ENCODE measurements at regions not wholly inside any gene's neighbourhood (a gene's known extent, or its start where the extent isn't known, plus 50 kb on each side); places are given as distances from the start of the nearest gene placed in this dataset.

DNA sequence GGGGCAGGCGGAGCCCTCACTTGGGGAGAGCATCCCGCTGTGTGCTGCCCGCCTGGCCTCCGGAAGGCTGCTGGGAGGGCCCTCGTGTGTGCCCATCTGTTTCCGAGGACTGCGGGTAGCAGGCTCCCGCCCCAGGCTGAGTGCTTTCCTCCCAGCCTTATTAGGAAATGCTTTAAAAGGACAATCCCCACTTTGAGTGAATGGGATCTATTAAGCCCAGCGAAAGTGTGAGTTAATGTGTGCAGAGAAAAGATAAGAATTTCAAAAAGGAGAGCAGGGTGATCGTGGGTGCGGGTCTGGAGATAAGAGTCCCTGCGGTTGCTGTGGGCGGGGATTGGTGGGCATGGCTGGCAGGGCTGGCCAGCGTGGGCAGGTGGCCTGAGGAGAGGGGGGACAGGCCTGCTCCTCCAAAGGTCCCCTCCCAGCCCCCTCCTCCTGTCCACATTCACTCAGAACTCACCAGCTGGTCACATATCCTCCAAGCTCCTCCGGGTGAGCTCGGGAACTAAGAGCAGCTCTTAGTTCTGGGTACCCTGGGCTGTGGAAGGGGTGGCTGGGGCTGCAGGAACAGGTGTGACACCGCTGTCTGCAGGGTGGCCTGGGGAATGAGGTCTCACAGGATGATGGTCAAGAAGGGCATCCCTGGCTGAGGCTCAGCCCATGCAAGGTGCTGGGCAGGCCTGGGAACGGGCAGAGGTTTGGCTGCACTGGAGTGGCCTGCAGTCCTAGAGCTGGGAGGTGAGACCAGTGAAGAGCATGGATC lies 1260.3 kb downstream of the BRD1 start:
- Mint-ChIP-seq H3K4me1 (ENCODE audit: low read depth) (peaks cover 3% of the 10 kb centered on the region), H3K4me3 (no peak overlapping the region), H3K27me3 (ENCODE audit: low read depth) (peaks cover 9% of the 10 kb centered on the region), H3K9me3 (peaks cover 20% of the 10 kb centered on the region), H3K36me3 (ENCODE audit: insufficient read depth) (no peaks in the 10 kb centered on the region)
- DNase-seq (no peak), ATAC-seq (no peak)

GRCh38 chr22:48566741-48567140 lies 1260.9 kb downstream of the BRD1 start:
- DNase-seq (no peak), ATAC-seq (no peak)
- Mint-ChIP-seq H3K36me3 (ENCODE audit: insufficient read depth) (no peaks in the 10 kb centered on the region), H3K4me1 (ENCODE audit: low read depth) (peaks cover 3% of the 10 kb centered on the region), H3K9me3 (peaks cover 16% of the 10 kb centered on the region), H3K4me3 (no peak overlapping the region), H3K27me3 (ENCODE audit: low read depth) (peaks cover 8% of the 10 kb centered on the region)

- ATAC-seq = no peak
- H3K9me3 Mint-ChIP-seq = peaks cover 12% of the 10 kb centered on the region
- H3K36me3 Mint-ChIP-seq (ENCODE audit: insufficient read depth) = no peaks in the 10 kb centered on the region
- peaks cover 3% of the 10 kb centered on the region for H3K4me1 Mint-ChIP-seq (ENCODE audit: low read depth)
- no peak overlapping the region for H3K4me3 Mint-ChIP-seq
- peaks cover 8% of the 10 kb centered on the region for H3K27me3 Mint-ChIP-seq (ENCODE audit: low read depth)
- no peak for DNase-seq
These were observed 1261.7 kb downstream of the BRD1 start for GRCh38 chr22:48565901-48566501.

DNA sequence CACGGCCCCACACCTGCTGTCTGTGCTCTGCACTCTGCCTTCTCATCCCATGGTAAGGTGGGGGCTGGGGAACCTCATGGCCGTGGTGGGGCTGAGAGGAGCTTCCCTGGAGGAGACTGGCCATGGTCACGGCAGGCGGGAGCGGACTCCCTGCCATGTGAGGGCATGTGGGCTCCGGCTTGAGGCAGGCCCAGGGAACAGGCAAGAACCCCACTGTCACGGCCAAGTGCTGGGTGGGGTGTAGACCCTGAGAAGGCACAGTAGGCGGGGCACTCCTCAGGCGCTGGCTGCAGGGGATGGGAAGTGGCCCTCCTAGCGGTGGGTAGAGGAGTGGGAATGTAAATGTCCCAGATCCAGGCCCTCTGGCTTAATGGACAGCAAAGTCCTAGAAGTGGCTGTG lies 1262.7 kb downstream of the BRD1 start:
- H3K9me3 Mint-ChIP-seq = peaks cover 2% of the 10 kb centered on the region
- ATAC-seq (no peak), DNase-seq (no peak)
- H3K36me3 Mint-ChIP-seq (ENCODE audit: insufficient read depth) = no peaks in the 10 kb centered on the region
- peaks cover 8% of the 10 kb centered on the region for H3K27me3 Mint-ChIP-seq (ENCODE audit: low read depth)
- no peak overlapping the region for H3K4me3 Mint-ChIP-seq
- peaks cover 3% of the 10 kb centered on the region for H3K4me1 Mint-ChIP-seq (ENCODE audit: low read depth)

DNA sequence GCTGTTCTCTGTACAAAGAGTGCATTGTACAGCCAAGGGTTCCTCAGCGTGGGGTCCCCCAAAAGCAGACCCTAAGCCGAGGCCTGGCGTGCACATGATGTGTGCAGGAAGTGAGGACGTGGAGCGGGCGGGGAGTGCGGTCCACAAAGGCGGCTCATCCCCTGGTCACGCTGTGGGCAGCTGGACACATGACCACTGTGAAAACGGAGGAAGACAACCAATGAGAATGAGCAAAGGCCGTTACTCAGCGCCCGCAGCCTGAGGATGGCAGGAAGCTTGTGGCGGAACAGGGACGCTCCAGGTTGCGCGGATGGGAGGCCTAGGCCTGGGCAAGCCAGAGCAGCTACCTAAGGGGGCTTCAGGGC lies 1263.7 kb downstream of the BRD1 start:
- no peak for ATAC-seq
- no peak for DNase-seq
- Mint-ChIP-seq H3K4me1 (ENCODE audit: low read depth) (peaks cover 3% of the 10 kb centered on the region), H3K36me3 (ENCODE audit: insufficient read depth) (no peaks in the 10 kb centered on the region), H3K27me3 (ENCODE audit: low read depth) (peaks cover 8% of the 10 kb centered on the region), H3K4me3 (no peak overlapping the region), H3K9me3 (no peaks in the 10 kb centered on the region)

DNA sequence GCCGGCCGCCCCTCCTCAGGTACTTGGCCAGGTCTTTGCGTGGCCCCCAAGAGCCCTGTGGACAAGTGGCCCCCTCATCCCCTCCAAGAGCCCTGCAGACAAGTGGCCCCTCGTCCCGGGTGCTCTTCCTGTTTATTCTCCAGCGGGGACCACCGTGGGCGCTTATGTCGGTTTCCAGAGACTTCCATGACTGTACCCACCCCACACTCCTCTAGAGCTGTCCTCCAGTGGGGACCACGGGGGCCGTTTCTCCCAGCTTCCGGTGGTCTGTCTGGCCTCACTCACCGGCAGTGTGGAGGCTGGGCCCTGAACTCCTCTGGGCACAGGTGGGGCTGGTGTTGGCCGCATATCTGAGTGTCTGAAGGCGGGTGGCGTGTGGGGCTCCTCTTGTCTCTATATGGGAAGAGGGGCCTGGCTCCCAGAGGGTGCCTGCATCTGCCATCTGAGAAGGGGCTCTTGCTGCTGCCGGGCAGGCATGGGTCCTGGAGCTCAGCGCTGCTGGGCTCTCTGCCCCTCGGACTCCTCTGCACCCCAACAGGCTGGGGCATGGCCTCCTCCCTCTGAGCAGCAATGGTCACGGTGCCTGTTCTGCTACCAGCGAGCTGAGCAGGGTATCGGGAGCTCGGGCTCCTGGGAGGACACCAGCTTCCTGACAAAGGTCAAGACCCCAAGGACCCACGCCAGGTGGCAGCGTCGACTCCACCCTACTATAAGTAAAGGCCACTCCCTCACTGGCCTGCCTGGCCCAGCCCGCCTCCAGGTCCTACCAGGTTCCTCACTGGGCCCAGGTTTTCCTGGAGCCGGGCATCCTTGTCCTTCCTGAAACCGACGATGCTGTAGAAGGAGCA lies 1264.3 kb downstream of the BRD1 start:
- Mint-ChIP-seq H3K27me3 (ENCODE audit: low read depth) (peaks cover 8% of the 10 kb centered on the region), H3K4me1 (ENCODE audit: low read depth) (peaks cover 3% of the 10 kb centered on the region), H3K4me3 (no peak overlapping the region), H3K9me3 (no peaks in the 10 kb centered on the region), H3K36me3 (ENCODE audit: insufficient read depth) (no peaks in the 10 kb centered on the region)
- DNase-seq (no peak), ATAC-seq (no peak)

- Mint-ChIP-seq H3K9me3 (no peaks in the 10 kb centered on the region), H3K4me3 (no peak overlapping the region), H3K27me3 (ENCODE audit: low read depth) (peaks cover 4% of the 10 kb centered on the region), H3K4me1 (ENCODE audit: low read depth) (no peaks in the 10 kb centered on the region), H3K36me3 (ENCODE audit: insufficient read depth) (no peaks in the 10 kb centered on the region)
- no peak for ATAC-seq
- no peak for DNase-seq
These were observed 1266.0 kb downstream of the BRD1 start for GRCh38 chr22:48561676-48562075.

GRCh38 chr22:48560836-48561235 lies 1266.8 kb downstream of the BRD1 start:
- H3K4me1 Mint-ChIP-seq (ENCODE audit: low read depth) = no peaks in the 10 kb centered on the region
- H3K9me3 Mint-ChIP-seq = no peaks in the 10 kb centered on the region
- DNase-seq (no peak), ATAC-seq (no peak)
- peaks cover 4% of the 10 kb centered on the region for H3K27me3 Mint-ChIP-seq (ENCODE audit: low read depth)
- H3K4me3 Mint-ChIP-seq = no peak overlapping the region
- no peaks in the 10 kb centered on the region for H3K36me3 Mint-ChIP-seq (ENCODE audit: insufficient read depth)

DNA sequence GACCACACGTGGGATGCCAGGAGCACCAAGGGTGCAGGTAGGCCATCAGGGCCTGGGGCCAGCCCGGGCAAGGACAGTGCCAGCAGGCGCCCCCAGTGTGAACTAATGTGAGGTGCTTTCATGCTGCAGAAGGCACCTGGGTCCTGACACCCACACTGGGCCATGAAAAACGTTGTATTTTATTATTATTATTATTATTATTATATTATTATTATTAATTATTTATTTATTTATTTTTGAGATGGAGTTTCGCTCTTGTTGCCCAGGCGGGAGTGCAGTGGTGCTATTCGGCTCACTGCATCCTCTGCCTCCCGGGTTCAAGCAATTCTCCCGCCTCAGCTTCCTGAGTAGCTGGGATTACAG lies 1267.3 kb downstream of the BRD1 start:
- DNase-seq (no peak), ATAC-seq (no peak)
- Mint-ChIP-seq H3K9me3 (no peaks in the 10 kb centered on the region), H3K4me3 (no peak overlapping the region), H3K27me3 (ENCODE audit: low read depth) (peaks cover 4% of the 10 kb centered on the region), H3K36me3 (ENCODE audit: insufficient read depth) (no peaks in the 10 kb centered on the region), H3K4me1 (ENCODE audit: low read depth) (no peaks in the 10 kb centered on the region)

DNA sequence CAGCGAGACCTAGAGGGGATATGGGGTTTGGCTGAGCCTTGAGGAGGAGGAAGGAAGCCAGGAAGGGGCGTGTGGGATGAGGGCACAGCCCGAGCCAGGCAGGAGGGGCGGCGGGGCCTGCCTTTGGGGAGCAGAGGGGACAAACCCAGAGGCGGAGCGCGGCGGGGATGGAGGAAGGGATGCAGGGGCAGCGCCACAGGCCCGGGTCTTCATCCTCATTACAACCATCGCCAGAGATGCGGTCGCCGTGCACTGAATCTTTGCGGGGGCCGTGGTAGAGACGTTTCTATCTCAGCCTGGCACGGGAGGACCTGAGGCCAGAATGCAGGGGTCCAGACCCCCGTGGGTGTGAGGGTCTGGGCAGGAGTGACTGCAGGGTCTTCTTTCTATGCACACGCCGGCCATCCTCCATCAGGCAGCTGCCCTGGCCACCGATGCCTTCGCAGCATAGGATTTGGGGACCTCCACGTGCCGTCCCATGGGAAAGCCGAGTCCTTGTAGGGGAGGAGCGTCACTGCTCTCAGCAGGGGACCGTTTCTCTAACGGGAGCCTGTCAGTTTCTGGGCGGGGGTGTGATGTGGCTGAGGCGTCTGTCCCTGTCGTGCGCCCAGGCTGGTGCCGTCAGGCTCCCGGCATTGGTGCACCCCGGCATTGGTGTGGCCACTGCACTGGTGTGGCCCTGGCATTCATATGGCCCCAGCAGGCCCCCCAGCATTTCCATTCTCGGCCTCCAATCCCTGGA lies 1267.9 kb downstream of the BRD1 start:
- DNase-seq (no peak), ATAC-seq (no peak)
- no peaks in the 10 kb centered on the region for H3K4me1 Mint-ChIP-seq (ENCODE audit: low read depth)
- no peak overlapping the region for H3K4me3 Mint-ChIP-seq
- H3K9me3 Mint-ChIP-seq = no peaks in the 10 kb centered on the region
- peaks cover 4% of the 10 kb centered on the region for H3K27me3 Mint-ChIP-seq (ENCODE audit: low read depth)
- no peaks in the 10 kb centered on the region for H3K36me3 Mint-ChIP-seq (ENCODE audit: insufficient read depth)

DNA sequence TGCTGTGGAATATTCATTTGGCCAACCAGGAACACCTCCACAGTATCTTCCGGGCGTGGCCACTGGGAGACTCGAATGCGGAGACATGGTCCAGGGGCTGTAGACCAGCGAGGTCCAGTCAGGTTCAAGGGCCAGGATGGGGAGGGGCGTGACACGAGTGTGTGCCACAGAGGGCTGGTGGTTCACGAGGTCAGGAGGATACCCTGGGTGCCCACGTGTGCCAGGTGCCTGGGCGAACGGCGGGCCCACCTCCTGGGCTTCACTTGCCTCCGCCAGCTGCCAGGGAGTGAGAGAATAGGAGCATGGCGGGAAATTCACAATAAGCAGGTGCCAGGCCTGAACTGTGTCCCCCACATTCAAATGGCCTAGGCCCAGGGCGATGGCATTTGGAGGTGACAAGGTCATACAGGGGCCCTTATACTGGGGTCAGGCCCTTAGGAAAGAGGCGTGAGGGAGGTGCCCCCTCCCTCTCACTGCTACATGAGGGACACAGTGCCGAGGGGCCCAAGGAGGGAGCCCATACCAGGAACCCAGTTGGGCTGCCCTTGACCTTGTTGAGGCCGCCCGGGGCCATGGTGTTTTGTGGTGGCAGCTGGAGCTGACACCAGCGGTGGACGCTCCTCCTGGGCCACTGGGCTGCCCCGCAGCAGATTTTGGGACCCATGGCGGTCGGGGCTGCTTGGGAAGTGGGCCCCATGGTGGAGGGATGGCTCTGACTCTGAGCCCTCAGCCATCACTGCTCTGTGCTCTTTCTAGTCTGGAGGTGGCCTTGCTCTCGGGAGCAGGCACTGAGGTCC lies 1268.9 kb downstream of the BRD1 start:
- Mint-ChIP-seq H3K4me3 (no peak overlapping the region), H3K4me1 (ENCODE audit: low read depth) (no peaks in the 10 kb centered on the region), H3K27me3 (ENCODE audit: low read depth) (peaks cover under 1% of the 10 kb centered on the region), H3K9me3 (no peaks in the 10 kb centered on the region), H3K36me3 (ENCODE audit: insufficient read depth) (no peaks in the 10 kb centered on the region)
- no peak for DNase-seq
- ATAC-seq = no peak

GRCh38 chr22:48558016-48558415 lies 1269.7 kb downstream of the BRD1 start:
- Mint-ChIP-seq H3K36me3 (ENCODE audit: insufficient read depth) (no peaks in the 10 kb centered on the region), H3K4me1 (ENCODE audit: low read depth) (no peaks in the 10 kb centered on the region), H3K27me3 (ENCODE audit: low read depth) (no peaks in the 10 kb centered on the region), H3K4me3 (no peak overlapping the region), H3K9me3 (no peaks in the 10 kb centered on the region)
- no peak for DNase-seq
- no peak for ATAC-seq

- DNase-seq (no peak), ATAC-seq (no peak)
- Mint-ChIP-seq H3K4me3 (no peak overlapping the region), H3K9me3 (no peaks in the 10 kb centered on the region), H3K27me3 (ENCODE audit: low read depth) (no peaks in the 10 kb centered on the region), H3K4me1 (ENCODE audit: low read depth) (no peaks in the 10 kb centered on the region), H3K36me3 (ENCODE audit: insufficient read depth) (no peaks in the 10 kb centered on the region)
These were observed 1270.2 kb downstream of the BRD1 start for GRCh38 chr22:48557473-48557872.

- ATAC-seq (no peak), DNase-seq (no peak)
- Mint-ChIP-seq H3K4me3 (no peak overlapping the region), H3K9me3 (no peaks in the 10 kb centered on the region), H3K27me3 (ENCODE audit: low read depth) (no peaks in the 10 kb centered on the region), H3K36me3 (ENCODE audit: insufficient read depth) (no peaks in the 10 kb centered on the region), H3K4me1 (ENCODE audit: low read depth) (no peaks in the 10 kb centered on the region)
These were observed 1270.9 kb downstream of the BRD1 start for GRCh38 chr22:48556751-48557150.
